SK-N-SH treated with all-trans-retinoic acid at 6 μM for 48 hours (cell line): ENCODE measurements at regions not wholly inside any gene's neighbourhood (a gene's known extent, or its start where the extent isn't known, plus 50 kb on each side); places are given as distances from the start of the nearest gene placed in this dataset.
A peak's percentile ranks its signal among the peaks of the same experiment; 100 is the strongest.

Experiments used
- ATAC-seq: fragments of 200-7000 bp; cut with Tn5 transposase; 3 replicates; pipeline ENCODE4 v1.9.1; 2020; ENCODE audit warnings: mild to moderate bottlenecking, moderate library complexity
- BACH2 ChIP-seq: fragments of 250-450 bp; sonication (Bioruptor Pico); IDR thresholded peaks from 2 replicates; pipeline ENCODE4 v1.9.0; 2021; ENCODE audit warnings: mild to moderate bottlenecking, borderline replicate concordance
- CSRNP3 ChIP-seq: fragments of 250-450 bp; sonication (Bioruptor Pico); IDR thresholded peaks from 2 replicates; pipeline ENCODE4 v1.5.1; 2021; ENCODE audit warnings: mild to moderate bottlenecking, moderate library complexity
- GLIS3 ChIP-seq: fragments of 250-450 bp; sonication (Bioruptor Pico); IDR thresholded peaks from 2 replicates; pipeline ENCODE4 v1.5.0; 2020; ENCODE audit warnings: mild to moderate bottlenecking, moderate library complexity
- OSR1 ChIP-seq: fragments of 250-450 bp; sonication (Bioruptor Pico); IDR thresholded peaks from 2 replicates; pipeline ENCODE4 v1.8.0; 2022; ENCODE audit warnings: moderate library complexity, mild to moderate bottlenecking, inconsistent platforms
- PATZ1 ChIP-seq: fragments of 250-450 bp; sonication (Bioruptor Pico); IDR thresholded peaks from 2 replicates; pipeline ENCODE4 v1.8.0; 2020; ENCODE audit warnings: mild to moderate bottlenecking, moderate library complexity, borderline replicate concordance
- POU6F1 ChIP-seq: fragments of 250-450 bp; sonication (Bioruptor Pico); IDR thresholded peaks from 2 replicates; pipeline ENCODE4 v1.8.0; 2021; ENCODE audit warnings: low read depth, mild to moderate bottlenecking, moderate library complexity, borderline replicate concordance
- PPARA ChIP-seq: fragments of 250-450 bp; sonication (Bioruptor Pico); IDR thresholded peaks from 2 replicates; pipeline ENCODE4 v1.5.0; 2020; ENCODE audit warnings: mild to moderate bottlenecking, borderline replicate concordance
- SNAI2 ChIP-seq: fragments of 250-450 bp; sonication (Bioruptor Pico); IDR thresholded peaks from 2 replicates; pipeline ENCODE4 v1.5.0; 2020; ENCODE audit warnings: mild to moderate bottlenecking, moderate library complexity
- TCF4 ChIP-seq: fragments of 250-450 bp; sonication (Bioruptor Pico); IDR thresholded peaks from 2 replicates; pipeline ENCODE4 v1.8.0; 2021; ENCODE audit warnings: mild to moderate bottlenecking, moderate library complexity, borderline replicate concordance
- TOX ChIP-seq: fragments of 250-450 bp; sonication (Bioruptor Pico); IDR thresholded peaks from 2 replicates; pipeline ENCODE4 v1.8.0; 2021; ENCODE audit warnings: mild to moderate bottlenecking, moderate library complexity, borderline replicate concordance
- TSHZ2 ChIP-seq: fragments of 250-450 bp; sonication (Bioruptor Pico); IDR thresholded peaks from 2 replicates; pipeline ENCODE4 v1.5.0; 2020; ENCODE audit warnings: mild to moderate bottlenecking, moderate library complexity
- ZC3H10 ChIP-seq: fragments of 250-450 bp; sonication (Bioruptor Pico); IDR thresholded peaks from 2 replicates; pipeline ENCODE4 v1.5.1; 2021; ENCODE audit warnings: mild to moderate bottlenecking, moderate library complexity
- ZFP3 ChIP-seq: fragments of 250-450 bp; sonication (Bioruptor Pico); IDR thresholded peaks from 2 replicates; pipeline ENCODE4 v1.5.0; 2020; ENCODE audit warnings: mild to moderate bottlenecking, moderate library complexity
- ZFP30 ChIP-seq: fragments of 450-650 bp; formaldehyde crosslinking; IDR thresholded peaks from 2 replicates; pipeline ENCODE4 v1.5.0; 2022; ENCODE audit warnings: mild to moderate bottlenecking, moderate library complexity
- ZNF8 ChIP-seq: fragments of 450-650 bp; formaldehyde crosslinking; IDR thresholded peaks from 2 replicates; pipeline ENCODE4 v1.5.0; 2020; ENCODE audit warnings: mild to moderate bottlenecking, moderate library complexity

GRCh38 chr11:100573911-100574513 lies 113.1 kb upstream of the ARHGAP42 start:
- no peak for TF ChIP-seq PATZ1 (CRISPR knock-in tag)
- no peak for TF ChIP-seq OSR1
- TF ChIP-seq TSHZ2, result no peak
- no peak for ATAC-seq

GRCh38 chr11:100574894-100575769 lies 112.0 kb upstream of the ARHGAP42 start:
- no peak for ATAC-seq
- TF ChIP-seq ZC3H10 (CRISPR knock-in tag), result no peak
- TF ChIP-seq ZFP30, result no peak

- TF ChIP-seq OSR1 (no peak), BACH2 (CRISPR knock-in tag) (no peak)
- ATAC-seq, result peak; percentile 87
Observed at GRCh38 chr11:100575860-100576717, 111.0 kb upstream of the ARHGAP42 start.

GRCh38 chr11:100576718-100577021 lies 110.4 kb upstream of the ARHGAP42 start:
- no peak for ATAC-seq

GRCh38 chr11:100578831-100579311 lies 108.2 kb upstream of the ARHGAP42 start:
- ATAC-seq, result no peak
- TF ChIP-seq PATZ1 (CRISPR knock-in tag) (no peak), ZNF8 (CRISPR knock-in tag) (no peak), CSRNP3 (CRISPR knock-in tag) (no peak), SNAI2 (CRISPR knock-in tag) (no peak), PPARA (CRISPR knock-in tag) (no peak), GLIS3 (no peak), TCF4 (CRISPR knock-in tag) (no peak), TOX (CRISPR knock-in tag) (no peak)
- TF ChIP-seq, all 23 proteins: peak for 0

More at GRCh38 chr11:100576718-100577021, 110.4 kb upstream of the ARHGAP42 start:
- no peak for TF ChIP-seq ZFP30
- no peak for TF ChIP-seq OSR1
- no peak for TF ChIP-seq ZC3H10 (CRISPR knock-in tag)
- TF ChIP-seq ZFP3 (CRISPR knock-in tag), result no peak
- TF ChIP-seq POU6F1, result no peak
